GM12891 (cell line): ENCODE measurements at regions not wholly inside any gene's neighbourhood (a gene's known extent, or its start where the extent isn't known, plus 50 kb on each side); places are given as distances from the start of the nearest gene placed in this dataset.

ENCODE experiments used
- PAX5 ChIP-seq: IDR thresholded peaks from 2 replicates; pipeline ENCODE4 v1.6.1; 2011; ENCODE audit warnings: low read length, moderate library complexity, mild to moderate bottlenecking; ENCODE audit not compliant: insufficient read depth, severe bottlenecking
- POLR2A ChIP-seq: IDR thresholded peaks from 2 replicates; pipeline ENCODE4 v1.6.1; 2011; ENCODE audit warnings: low read depth, low read length, control low read depth
- POLR2AphosphoS5 ChIP-seq: IDR thresholded peaks from 2 replicates; pipeline ENCODE4 v1.6.1; 2011; ENCODE audit warnings: low read depth, low read length, control low read depth
- TAF1 ChIP-seq: IDR thresholded peaks from 2 replicates; pipeline ENCODE4 v1.6.1; 2011; ENCODE audit warnings: low read depth, low read length, control low read depth

DNA sequence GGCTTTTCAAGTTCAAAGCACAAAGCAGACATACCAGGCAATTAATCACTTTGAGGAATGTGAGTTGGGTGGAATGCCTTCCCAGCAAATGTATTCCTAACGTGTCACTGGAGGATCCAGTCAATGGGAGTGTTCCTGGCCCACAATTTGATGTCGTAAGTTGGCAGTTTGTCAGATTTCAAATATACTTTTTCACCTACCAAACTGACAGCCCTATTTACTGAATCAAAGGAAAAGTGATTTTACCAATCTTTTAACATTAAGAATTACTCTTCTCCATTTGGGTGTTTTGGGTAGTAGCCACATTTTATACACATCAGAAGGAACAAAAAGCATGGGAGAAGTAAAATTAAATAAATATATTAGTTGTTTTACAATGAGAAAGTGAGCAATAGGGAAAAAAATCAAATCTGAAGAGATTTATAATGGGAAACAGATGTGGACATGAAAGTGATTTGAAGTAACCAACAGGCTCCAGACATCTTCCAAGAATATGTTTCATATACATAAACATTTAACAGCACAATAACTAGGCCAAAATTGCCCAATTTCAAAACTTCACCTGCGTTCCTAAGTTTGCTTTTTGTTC, 222.9 kb downstream of the MTERF1 start:
- TF ChIP-seq POLR2AphosphoS5 (no peak), POLR2A (no peak), TAF1 (no peak), PAX5 (no peak)
